ENCODE measurements at regions not wholly inside any gene's neighbourhood (a gene's known extent, or its start where the extent isn't known, plus 50 kb on each side); places are given as distances from the start of the nearest gene placed in this dataset.

- H3K4me1 Mint-ChIP-seq, result no peaks in the 10 kb centered on the region
- ATAC-seq, result no peak
- no peaks in the 10 kb centered on the region for H3K36me3 Mint-ChIP-seq
- H3K9me3 Mint-ChIP-seq, result no peaks in the 10 kb centered on the region
- no peak overlapping the region for H3K4me3 Mint-ChIP-seq
- H3K27me3 Mint-ChIP-seq, result no peaks in the 10 kb centered on the region
- no peak overlapping the region for H3K27ac Mint-ChIP-seq
These were observed 353.0 kb downstream of the IDS start for GRCh38 chrX:149151805-149152757.

- Mint-ChIP-seq H3K36me3 (no peaks in the 10 kb centered on the region), H3K9me3 (no peaks in the 10 kb centered on the region), H3K27me3 (no peaks in the 10 kb centered on the region), H3K27ac (no peak overlapping the region), H3K4me3 (no peak overlapping the region), H3K4me1 (no peaks in the 10 kb centered on the region)
- ATAC-seq, result no peak
These were observed 359.2 kb downstream of the IDS start for GRCh38 chrX:149145845-149146285.

DNA sequence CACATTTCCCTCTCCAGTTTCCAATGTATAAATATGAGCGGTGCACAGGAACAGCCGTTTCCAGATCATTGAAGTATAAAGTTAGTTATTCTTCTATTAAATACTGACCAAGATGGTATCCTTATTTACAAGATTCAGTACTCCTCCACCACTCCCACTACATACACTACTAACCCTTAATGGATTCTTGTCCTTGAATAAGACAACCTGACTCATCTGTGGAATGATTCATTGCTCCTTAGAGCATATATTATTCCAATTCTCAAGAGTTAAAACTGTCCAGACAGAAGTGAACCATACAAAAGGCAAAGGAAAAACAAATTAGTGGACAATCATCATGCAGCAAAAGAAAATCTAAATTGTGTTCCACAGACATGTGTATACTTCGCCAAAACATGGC, 373.3 kb downstream of the IDS start:
- H3K9me3 Mint-ChIP-seq, result no peaks in the 10 kb centered on the region
- ATAC-seq, result no peak
- H3K27me3 Mint-ChIP-seq, result no peaks in the 10 kb centered on the region
- no peaks in the 10 kb centered on the region for H3K4me1 Mint-ChIP-seq
- no peak overlapping the region for H3K4me3 Mint-ChIP-seq
- no peak overlapping the region for H3K27ac Mint-ChIP-seq
- H3K36me3 Mint-ChIP-seq, result no peaks in the 10 kb centered on the region

GRCh38 chrX:149129767-149130166, 375.3 kb downstream of the IDS start:
- no peak for ATAC-seq
- Mint-ChIP-seq H3K27me3 (no peaks in the 10 kb centered on the region), H3K4me3 (no peak overlapping the region), H3K36me3 (no peaks in the 10 kb centered on the region), H3K9me3 (no peaks in the 10 kb centered on the region), H3K4me1 (no peaks in the 10 kb centered on the region), H3K27ac (no peak overlapping the region)

- Mint-ChIP-seq H3K4me3 (no peak overlapping the region), H3K27me3 (peaks cover 8% of the 10 kb centered on the region), H3K27ac (no peak overlapping the region), H3K36me3 (no peaks in the 10 kb centered on the region), H3K4me1 (no peaks in the 10 kb centered on the region), H3K9me3 (no peaks in the 10 kb centered on the region)
- ATAC-seq, result no peak
These were observed 380.5 kb downstream of the IDS start for GRCh38 chrX:149124526-149125108.

- no peaks in the 10 kb centered on the region for H3K9me3 Mint-ChIP-seq
- no peak overlapping the region for H3K4me3 Mint-ChIP-seq
- H3K4me1 Mint-ChIP-seq, result no peaks in the 10 kb centered on the region
- H3K27ac Mint-ChIP-seq, result no peak overlapping the region
- H3K36me3 Mint-ChIP-seq, result no peaks in the 10 kb centered on the region
- peaks cover 8% of the 10 kb centered on the region for H3K27me3 Mint-ChIP-seq
- no peak for ATAC-seq
These were observed 383.7 kb downstream of the IDS start for GRCh38 chrX:149121206-149121920.

DNA sequence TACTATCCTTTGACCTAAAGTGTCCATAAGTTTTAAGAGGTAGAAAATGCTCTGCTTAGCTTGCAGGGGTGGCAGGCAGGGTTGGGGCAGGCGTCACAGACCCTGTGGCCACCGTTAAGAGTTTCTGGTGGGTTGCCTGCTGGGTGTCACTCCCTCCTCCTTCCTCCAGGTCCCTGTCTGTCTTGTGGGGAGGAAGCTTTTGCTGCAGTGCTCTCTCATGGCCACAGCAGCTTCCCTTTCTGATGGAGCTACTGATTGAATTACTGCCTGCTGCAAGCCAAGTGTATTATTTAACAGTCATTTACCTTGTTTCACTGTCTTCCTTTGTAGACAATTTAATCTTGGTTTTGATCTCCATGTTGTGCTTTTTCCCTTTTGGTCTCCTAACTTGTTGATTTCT, 384.6 kb downstream of the IDS start:
- peaks cover 8% of the 10 kb centered on the region for H3K27me3 Mint-ChIP-seq
- no peaks in the 10 kb centered on the region for H3K9me3 Mint-ChIP-seq
- H3K4me3 Mint-ChIP-seq, result no peak overlapping the region
- no peaks in the 10 kb centered on the region for H3K4me1 Mint-ChIP-seq
- H3K27ac Mint-ChIP-seq, result no peak overlapping the region
- no peak for ATAC-seq
- H3K36me3 Mint-ChIP-seq, result no peaks in the 10 kb centered on the region

GRCh38 chrX:149114874-149115273, 390.2 kb downstream of the IDS start:
- H3K36me3 Mint-ChIP-seq, result no peaks in the 10 kb centered on the region
- H3K27me3 Mint-ChIP-seq, result no peaks in the 10 kb centered on the region
- peaks cover 9% of the 10 kb centered on the region for H3K9me3 Mint-ChIP-seq
- H3K4me3 Mint-ChIP-seq, result no peak overlapping the region
- no peak for ATAC-seq
- H3K27ac Mint-ChIP-seq, result no peak overlapping the region
- no peaks in the 10 kb centered on the region for H3K4me1 Mint-ChIP-seq

DNA sequence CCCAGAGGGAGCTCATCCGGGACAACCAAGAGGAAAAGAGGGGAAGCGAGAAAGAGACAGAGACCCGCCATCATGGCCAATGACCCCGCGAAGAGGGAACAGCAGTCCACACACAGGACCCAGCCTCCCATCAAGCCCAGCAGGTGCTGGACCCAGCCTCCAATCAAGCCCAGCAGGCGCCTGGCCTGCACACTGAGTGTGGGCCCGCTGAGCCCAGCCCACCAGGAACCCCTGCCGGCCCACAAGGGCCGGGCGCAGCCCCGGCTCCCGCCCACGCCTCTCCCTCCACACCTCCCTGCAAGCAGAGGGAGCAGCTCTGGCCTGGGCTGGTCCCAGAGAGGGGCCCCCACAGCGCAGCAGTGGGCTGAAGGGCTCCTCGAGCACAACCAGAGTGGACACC, 391.1 kb downstream of the IDS start:
- no peak for ATAC-seq
- H3K27ac Mint-ChIP-seq, result no peak overlapping the region
- peaks cover 15% of the 10 kb centered on the region for H3K9me3 Mint-ChIP-seq
- H3K4me3 Mint-ChIP-seq, result no peak overlapping the region
- no peaks in the 10 kb centered on the region for H3K27me3 Mint-ChIP-seq
- no peaks in the 10 kb centered on the region for H3K4me1 Mint-ChIP-seq
- H3K36me3 Mint-ChIP-seq, result no peaks in the 10 kb centered on the region

GRCh38 chrX:149097786-149098185, 407.3 kb downstream of the IDS start:
- Mint-ChIP-seq H3K9me3 (no peaks in the 10 kb centered on the region), H3K4me3 (no peak overlapping the region), H3K27ac (no peak overlapping the region), H3K36me3 (no peaks in the 10 kb centered on the region), H3K27me3 (no peaks in the 10 kb centered on the region), H3K4me1 (no peaks in the 10 kb centered on the region)
- no peak for ATAC-seq

DNA sequence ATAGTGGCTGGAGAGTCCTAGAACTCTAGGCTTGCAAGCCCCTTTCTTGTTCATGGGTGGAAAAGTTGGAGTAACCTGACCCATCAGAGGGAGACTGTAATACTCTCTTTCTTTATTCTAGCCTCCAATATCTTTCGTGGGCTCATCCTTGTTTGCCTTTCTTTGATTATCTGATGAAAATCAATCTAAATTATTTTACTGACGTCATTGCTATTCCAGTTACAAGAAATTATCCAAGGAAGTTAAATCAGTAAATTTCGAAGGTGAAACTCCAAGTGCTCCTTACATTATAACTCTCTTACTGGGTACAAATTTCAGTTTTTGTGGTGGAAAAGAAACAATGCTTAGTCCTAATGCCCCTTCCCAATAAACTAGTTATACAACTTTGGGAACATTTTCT, 412.9 kb downstream of the IDS start:
- no peaks in the 10 kb centered on the region for H3K4me1 Mint-ChIP-seq
- H3K4me3 Mint-ChIP-seq, result no peak overlapping the region
- H3K9me3 Mint-ChIP-seq, result no peaks in the 10 kb centered on the region
- no peaks in the 10 kb centered on the region for H3K27me3 Mint-ChIP-seq
- ATAC-seq, result no peak
- H3K27ac Mint-ChIP-seq, result no peak overlapping the region
- H3K36me3 Mint-ChIP-seq, result no peaks in the 10 kb centered on the region

GRCh38 chrX:149079805-149080406, 425.2 kb downstream of the IDS start:
- H3K27me3 Mint-ChIP-seq, result no peaks in the 10 kb centered on the region
- no peak for ATAC-seq
- no peak overlapping the region for H3K27ac Mint-ChIP-seq
- no peaks in the 10 kb centered on the region for H3K36me3 Mint-ChIP-seq
- no peaks in the 10 kb centered on the region for H3K4me1 Mint-ChIP-seq
- H3K9me3 Mint-ChIP-seq, result no peaks in the 10 kb centered on the region
- H3K4me3 Mint-ChIP-seq, result no peak overlapping the region

DNA sequence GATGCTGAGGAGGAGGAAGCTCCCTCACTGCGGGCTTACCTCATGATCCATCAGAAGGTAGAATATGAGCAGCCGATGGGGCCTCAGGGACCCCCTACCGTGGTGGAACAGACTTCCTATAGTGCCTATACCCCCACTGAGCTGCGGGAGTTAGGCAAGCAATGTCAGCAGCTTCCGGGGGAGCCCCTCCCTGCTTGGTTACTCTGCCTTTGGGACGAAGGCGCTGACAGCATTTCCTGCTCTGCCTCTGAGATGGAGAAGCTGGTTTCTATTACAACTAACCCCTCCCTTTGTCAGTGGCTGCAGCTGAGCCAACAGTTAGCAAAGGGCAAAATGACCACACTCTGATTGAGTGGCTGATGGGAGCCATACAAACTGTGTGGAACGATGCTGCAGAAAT, 430.7 kb downstream of the IDS start:
- no peak for ATAC-seq
- Mint-ChIP-seq H3K9me3 (no peaks in the 10 kb centered on the region), H3K4me3 (no peak overlapping the region), H3K27ac (no peak overlapping the region), H3K36me3 (no peaks in the 10 kb centered on the region), H3K27me3 (no peaks in the 10 kb centered on the region), H3K4me1 (no peaks in the 10 kb centered on the region)

DNA sequence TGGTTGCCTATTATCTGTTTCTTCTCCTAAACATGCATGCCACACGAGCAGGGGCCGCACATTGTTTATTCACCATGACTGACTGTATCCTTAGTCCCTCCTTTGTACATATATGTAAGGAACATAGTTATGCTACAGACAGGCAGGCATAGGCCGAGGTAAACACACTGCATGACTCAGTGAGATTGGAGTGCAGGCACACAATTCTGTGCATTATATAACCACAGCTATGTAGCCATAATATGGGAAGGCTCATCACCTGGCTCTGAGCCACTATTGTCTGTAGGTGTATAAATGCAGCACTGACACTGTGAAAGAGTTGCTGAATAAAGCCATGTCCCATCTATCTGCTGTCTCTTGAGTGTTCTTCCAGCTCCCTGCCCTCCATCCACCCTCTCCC, 431.6 kb downstream of the IDS start:
- no peaks in the 10 kb centered on the region for H3K27me3 Mint-ChIP-seq
- H3K4me1 Mint-ChIP-seq, result no peaks in the 10 kb centered on the region
- no peak for ATAC-seq
- no peak overlapping the region for H3K27ac Mint-ChIP-seq
- H3K4me3 Mint-ChIP-seq, result no peak overlapping the region
- H3K9me3 Mint-ChIP-seq, result no peaks in the 10 kb centered on the region
- H3K36me3 Mint-ChIP-seq, result no peaks in the 10 kb centered on the region

- no peaks in the 10 kb centered on the region for H3K27me3 Mint-ChIP-seq
- H3K27ac Mint-ChIP-seq, result no peak overlapping the region
- no peaks in the 10 kb centered on the region for H3K9me3 Mint-ChIP-seq
- H3K4me3 Mint-ChIP-seq, result no peak overlapping the region
- H3K4me1 Mint-ChIP-seq, result no peaks in the 10 kb centered on the region
- no peak for ATAC-seq
- H3K36me3 Mint-ChIP-seq, result no peaks in the 10 kb centered on the region
These were observed 435.2 kb downstream of the IDS start for GRCh38 chrX:149069899-149070298.
